GM12878 (cell line): ENCODE measurements at regions not wholly inside any gene's neighbourhood (a gene's known extent, or its start where the extent isn't known, plus 50 kb on each side); places are given as distances from the start of the nearest gene placed in this dataset.
"Not testable (repeated sequence)": the region's sequence is repeated elsewhere in the genome, so short reads cannot be mapped to it uniquely, and the experiment has no call there.

Experiments used
- ASH2L ChIP-seq: fragments of 300-600, 200-600 bp; sonication (generic); IDR thresholded peaks from 2 replicates; pipeline ENCODE4 v1.6.1; 2017; ENCODE audit warnings: low read depth, mild to moderate bottlenecking, borderline replicate concordance
- EP300 ChIP-seq, 2 experiments: fragments of 150-350 bp in 1 of 2; IDR thresholded peaks; 2 replicates each; pipeline ENCODE4 v1.6.1; 2011 to 2012; ENCODE audit warnings: low read depth in 2 of 2, low read length in 2 of 2, borderline replicate concordance in 1 of 2, improper control_type of control experiment in 1 of 2, inconsistent platforms in 1 of 2; ENCODE audit not compliant: control insufficient read depth in 1 of 2
- KLF5 ChIP-seq: fragments of 450-650 bp; IDR thresholded peaks from 2 replicates; pipeline ENCODE4 v1.6.1; 2014; ENCODE audit warnings: mild to moderate bottlenecking; ENCODE audit not compliant: partially characterized antibody
- MXI1 ChIP-seq: fragments of 150-350 bp; IDR thresholded peaks from 2 replicates; pipeline ENCODE4 v1.6.1; 2011; ENCODE audit warnings: low read depth, mild to moderate bottlenecking, inconsistent platforms, low read length, improper control_type of control experiment
- POLR2AphosphoS5 ChIP-seq: IDR thresholded peaks from 2 replicates; pipeline ENCODE4 v1.6.1; 2011; ENCODE audit warnings: mild to moderate bottlenecking, low read length, inconsistent platforms
- ZBED1 ChIP-seq: IDR thresholded peaks from 2 replicates; pipeline ENCODE4 v1.6.1; 2016; ENCODE audit warnings: borderline replicate concordance
- TF ChIP-seq, protein P1 (sequence below), 3 experiments: IDR thresholded peaks in 2 of 3; conservative IDR thresholded peaks in 1 of 3; 2 replicates each; pipeline ENCODE4 v1.5.1; 2011; ENCODE audit warnings: low read depth in 3 of 3, low read length in 3 of 3, mild to moderate bottlenecking in 3 of 3, control low read depth in 2 of 3, moderate library complexity in 2 of 3, inconsistent platforms in 1 of 3, mixed read lengths in 1 of 3; ENCODE audit not compliant: control insufficient read depth in 2 of 3, insufficient read depth in 1 of 3; ENCODE audit errors: extremely low read depth in 1 of 3
- TF ChIP-seq, protein P2 (sequence below): fragments of 450-650 bp; formaldehyde crosslinking; IDR thresholded peaks from 2 replicates; pipeline ENCODE4 v1.4.0; 2020; ENCODE audit warnings: mild to moderate bottlenecking, moderate library complexity

DNA sequence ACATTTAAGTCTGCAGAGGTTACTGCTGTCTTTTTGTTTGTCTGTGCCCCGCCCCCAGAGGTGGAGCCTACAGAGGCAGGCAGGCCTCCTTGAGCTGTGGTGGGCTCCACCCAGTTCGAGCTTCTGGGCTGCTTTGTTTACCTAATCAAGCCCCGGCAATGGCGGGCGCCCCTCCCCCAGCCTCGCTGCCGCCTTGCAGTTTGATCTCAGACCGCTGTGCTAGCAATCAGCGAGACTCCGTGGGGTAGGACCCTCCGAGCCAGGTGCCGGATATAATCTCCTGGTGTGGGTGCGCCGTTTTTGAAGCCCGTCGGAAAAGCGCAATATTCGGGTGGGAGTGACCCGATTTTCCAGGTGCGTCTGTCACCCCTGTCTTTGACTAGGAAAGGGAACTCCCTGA, 102.4 kb upstream of the GMNC start:
- TF ChIP-seq ZBED1; EP300 (IDR thresholded peaks at IDR 0.05; ENCODE audit: borderline replicate concordance in 1 of 2, control insufficient read depth in 1 of 2, low read depth in 2 of 2, low read length in 2 of 2); MXI1; KLF5; ASH2L; POLR2AphosphoS5: not testable (repeated sequence)
- TF ChIP-seq, protein P1, sequence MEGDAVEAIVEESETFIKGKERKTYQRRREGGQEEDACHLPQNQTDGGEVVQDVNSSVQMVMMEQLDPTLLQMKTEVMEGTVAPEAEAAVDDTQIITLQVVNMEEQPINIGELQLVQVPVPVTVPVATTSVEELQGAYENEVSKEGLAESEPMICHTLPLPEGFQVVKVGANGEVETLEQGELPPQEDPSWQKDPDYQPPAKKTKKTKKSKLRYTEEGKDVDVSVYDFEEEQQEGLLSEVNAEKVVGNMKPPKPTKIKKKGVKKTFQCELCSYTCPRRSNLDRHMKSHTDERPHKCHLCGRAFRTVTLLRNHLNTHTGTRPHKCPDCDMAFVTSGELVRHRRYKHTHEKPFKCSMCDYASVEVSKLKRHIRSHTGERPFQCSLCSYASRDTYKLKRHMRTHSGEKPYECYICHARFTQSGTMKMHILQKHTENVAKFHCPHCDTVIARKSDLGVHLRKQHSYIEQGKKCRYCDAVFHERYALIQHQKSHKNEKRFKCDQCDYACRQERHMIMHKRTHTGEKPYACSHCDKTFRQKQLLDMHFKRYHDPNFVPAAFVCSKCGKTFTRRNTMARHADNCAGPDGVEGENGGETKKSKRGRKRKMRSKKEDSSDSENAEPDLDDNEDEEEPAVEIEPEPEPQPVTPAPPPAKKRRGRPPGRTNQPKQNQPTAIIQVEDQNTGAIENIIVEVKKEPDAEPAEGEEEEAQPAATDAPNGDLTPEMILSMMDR (IDR thresholded peaks at IDR 0.05 in 2 of 3, conservative IDR thresholded peaks at IDR 0.05 in 1 of 3; ENCODE audit: control insufficient read depth in 2 of 3, extremely low read depth in 1 of 3, insufficient read depth in 1 of 3, low read depth in 3 of 3, low read length in 3 of 3) = not testable (repeated sequence)
- TF ChIP-seq, protein P2, sequence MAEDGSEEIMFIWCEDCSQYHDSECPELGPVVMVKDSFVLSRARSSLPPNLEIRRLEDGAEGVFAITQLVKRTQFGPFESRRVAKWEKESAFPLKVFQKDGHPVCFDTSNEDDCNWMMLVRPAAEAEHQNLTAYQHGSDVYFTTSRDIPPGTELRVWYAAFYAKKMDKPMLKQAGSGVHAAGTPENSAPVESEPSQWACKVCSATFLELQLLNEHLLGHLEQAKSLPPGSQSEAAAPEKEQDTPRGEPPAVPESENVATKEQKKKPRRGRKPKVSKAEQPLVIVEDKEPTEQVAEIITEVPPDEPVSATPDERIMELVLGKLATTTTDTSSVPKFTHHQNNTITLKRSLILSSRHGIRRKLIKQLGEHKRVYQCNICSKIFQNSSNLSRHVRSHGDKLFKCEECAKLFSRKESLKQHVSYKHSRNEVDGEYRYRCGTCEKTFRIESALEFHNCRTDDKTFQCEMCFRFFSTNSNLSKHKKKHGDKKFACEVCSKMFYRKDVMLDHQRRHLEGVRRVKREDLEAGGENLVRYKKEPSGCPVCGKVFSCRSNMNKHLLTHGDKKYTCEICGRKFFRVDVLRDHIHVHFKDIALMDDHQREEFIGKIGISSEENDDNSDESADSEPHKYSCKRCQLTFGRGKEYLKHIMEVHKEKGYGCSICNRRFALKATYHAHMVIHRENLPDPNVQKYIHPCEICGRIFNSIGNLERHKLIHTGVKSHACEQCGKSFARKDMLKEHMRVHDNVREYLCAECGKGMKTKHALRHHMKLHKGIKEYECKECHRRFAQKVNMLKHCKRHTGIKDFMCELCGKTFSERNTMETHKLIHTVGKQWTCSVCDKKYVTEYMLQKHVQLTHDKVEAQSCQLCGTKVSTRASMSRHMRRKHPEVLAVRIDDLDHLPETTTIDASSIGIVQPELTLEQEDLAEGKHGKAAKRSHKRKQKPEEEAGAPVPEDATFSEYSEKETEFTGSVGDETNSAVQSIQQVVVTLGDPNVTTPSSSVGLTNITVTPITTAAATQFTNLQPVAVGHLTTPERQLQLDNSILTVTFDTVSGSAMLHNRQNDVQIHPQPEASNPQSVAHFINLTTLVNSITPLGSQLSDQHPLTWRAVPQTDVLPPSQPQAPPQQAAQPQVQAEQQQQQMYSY = not testable (repeated sequence)
